Activated naive CD4-positive, alpha-beta T cell treated with anti-CD3 and anti-CD28 coated beads, Interleukin-2, amount 50 U/mL, for 24 hours (primary cell): ENCODE measurements at regions not wholly inside any gene's neighbourhood (a gene's known extent, or its start where the extent isn't known, plus 50 kb on each side); places are given as distances from the start of the nearest gene placed in this dataset.

Experiments
- H3K27ac Mint-ChIP-seq: one replicate; pipeline ENCODE4 v1.8.0; 2021; ENCODE audit warnings: mild to moderate bottlenecking, mixed read lengths
- H3K27me3 Mint-ChIP-seq: one replicate; pipeline ENCODE4 v1.8.0; 2021; ENCODE audit warnings: mixed read lengths
- H3K36me3 Mint-ChIP-seq: one replicate; pipeline ENCODE4 v1.8.0; 2021; ENCODE audit warnings: mixed read lengths
- H3K4me1 Mint-ChIP-seq: one replicate; pipeline ENCODE4 v1.8.0; 2021; ENCODE audit warnings: mixed read lengths
- H3K4me3 Mint-ChIP-seq: one replicate; pipeline ENCODE4 v1.8.0; 2021; ENCODE audit warnings: mild to moderate bottlenecking, mixed read lengths
- H3K9me3 Mint-ChIP-seq: one replicate; pipeline ENCODE4 v1.8.0; 2021; ENCODE audit warnings: mixed read lengths

DNA sequence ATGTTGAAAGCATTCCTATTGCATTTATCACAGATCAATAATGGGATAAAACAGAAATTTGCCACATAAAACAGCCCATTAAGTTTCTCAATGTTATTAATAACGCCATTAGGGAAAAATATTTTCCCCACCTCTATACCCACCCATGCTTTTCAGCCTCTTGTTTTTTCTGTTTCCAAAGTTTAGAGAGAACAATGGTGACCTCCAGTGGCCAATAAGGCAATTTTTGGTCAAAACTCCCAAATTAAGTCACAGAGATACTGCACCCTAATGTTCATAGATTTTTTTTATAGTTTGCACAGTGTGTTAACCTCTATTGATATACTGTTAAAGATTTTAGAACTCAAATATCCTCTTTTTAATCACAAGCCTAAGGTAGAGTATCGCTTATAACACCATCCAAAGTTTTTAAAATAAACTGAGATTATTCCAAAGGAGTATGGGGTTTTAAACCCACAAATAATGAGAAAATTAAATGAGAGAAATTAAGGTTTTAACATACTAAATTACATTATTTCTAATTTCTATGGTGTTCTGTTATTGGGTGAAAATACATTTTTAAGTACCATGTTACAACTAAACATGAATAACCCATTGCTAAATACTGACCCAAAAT is 184.7 kb upstream of the DCN start:
- peaks cover under 1% of the 10 kb centered on the region for H3K4me1 Mint-ChIP-seq
- no peaks in the 10 kb centered on the region for H3K27me3 Mint-ChIP-seq
- H3K9me3 Mint-ChIP-seq = no peaks in the 10 kb centered on the region
- no peak overlapping the region for H3K27ac Mint-ChIP-seq
- no peaks in the 10 kb centered on the region for H3K36me3 Mint-ChIP-seq
- H3K4me3 Mint-ChIP-seq = no peak overlapping the region

DNA sequence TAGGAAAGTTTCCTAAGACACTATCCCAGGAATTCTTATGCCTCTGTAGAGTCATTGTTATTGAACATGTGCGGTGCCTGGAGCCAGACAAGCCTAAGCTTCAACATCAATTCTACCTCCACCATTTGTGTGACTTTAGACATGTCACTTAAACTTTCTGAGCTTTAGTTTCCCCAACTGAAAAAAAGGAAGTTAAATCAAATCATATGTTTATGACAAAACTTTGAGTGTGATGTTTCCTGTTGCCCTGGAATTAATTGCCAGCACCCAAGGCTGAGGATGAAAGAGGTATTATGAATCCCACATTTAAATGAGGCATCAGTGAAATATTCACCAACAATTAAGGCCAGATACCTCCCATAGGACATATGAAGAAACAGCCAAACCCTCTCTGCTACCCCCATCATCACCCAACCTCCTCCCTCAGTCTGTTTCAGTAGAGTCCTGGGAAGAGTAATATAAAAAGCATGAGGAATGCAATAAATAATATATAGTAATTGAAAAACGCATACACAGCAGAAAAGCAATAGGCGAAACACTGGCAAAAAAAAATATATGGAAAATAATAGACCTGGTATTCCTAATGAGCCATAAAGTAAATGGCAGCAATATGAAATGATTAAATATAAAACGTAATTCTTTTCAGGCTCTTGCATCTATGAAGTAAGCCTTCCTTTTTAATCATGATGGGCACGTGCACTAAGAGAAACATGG is 182.0 kb upstream of the DCN start:
- H3K4me1 Mint-ChIP-seq = peaks cover 9% of the 10 kb centered on the region
- no peaks in the 10 kb centered on the region for H3K36me3 Mint-ChIP-seq
- H3K27ac Mint-ChIP-seq = no peak overlapping the region
- H3K4me3 Mint-ChIP-seq = no peak overlapping the region
- no peaks in the 10 kb centered on the region for H3K9me3 Mint-ChIP-seq
- no peaks in the 10 kb centered on the region for H3K27me3 Mint-ChIP-seq

DNA sequence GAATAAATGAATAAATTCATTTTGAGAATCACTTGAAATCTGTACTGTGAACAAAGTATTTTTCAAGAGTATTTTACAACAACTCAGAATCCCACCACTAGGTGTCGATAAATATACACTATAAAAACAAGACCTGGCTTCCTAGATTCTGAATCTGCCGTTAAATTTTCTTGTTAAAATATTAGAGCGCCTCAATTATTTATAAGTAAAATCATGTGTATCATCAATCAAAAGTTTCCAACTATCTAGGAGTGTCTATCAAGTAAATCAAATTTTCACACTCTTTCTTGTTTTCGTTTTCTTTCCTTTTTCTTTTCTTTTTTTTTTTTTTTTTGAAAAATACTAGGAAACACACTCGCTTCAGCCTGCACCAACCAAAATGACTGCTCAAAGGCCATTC is 179.2 kb upstream of the DCN start:
- no peak overlapping the region for H3K27ac Mint-ChIP-seq
- no peaks in the 10 kb centered on the region for H3K9me3 Mint-ChIP-seq
- no peaks in the 10 kb centered on the region for H3K36me3 Mint-ChIP-seq
- H3K4me3 Mint-ChIP-seq = no peak overlapping the region
- no peaks in the 10 kb centered on the region for H3K27me3 Mint-ChIP-seq
- H3K4me1 Mint-ChIP-seq = peaks cover 9% of the 10 kb centered on the region

- Mint-ChIP-seq H3K27ac (no peak overlapping the region), H3K4me1 (peaks cover 8% of the 10 kb centered on the region), H3K9me3 (no peaks in the 10 kb centered on the region), H3K4me3 (no peak overlapping the region), H3K36me3 (no peaks in the 10 kb centered on the region), H3K27me3 (peaks cover 5% of the 10 kb centered on the region)
Observed at GRCh38 chr12:91357381-91357780, 174.8 kb upstream of the DCN start.

GRCh38 chr12:91356405-91356804 is 173.8 kb upstream of the DCN start:
- H3K4me3 Mint-ChIP-seq = no peak overlapping the region
- no peaks in the 10 kb centered on the region for H3K36me3 Mint-ChIP-seq
- H3K9me3 Mint-ChIP-seq = no peaks in the 10 kb centered on the region
- peaks cover 5% of the 10 kb centered on the region for H3K27me3 Mint-ChIP-seq
- no peak overlapping the region for H3K27ac Mint-ChIP-seq
- no peaks in the 10 kb centered on the region for H3K4me1 Mint-ChIP-seq

DNA sequence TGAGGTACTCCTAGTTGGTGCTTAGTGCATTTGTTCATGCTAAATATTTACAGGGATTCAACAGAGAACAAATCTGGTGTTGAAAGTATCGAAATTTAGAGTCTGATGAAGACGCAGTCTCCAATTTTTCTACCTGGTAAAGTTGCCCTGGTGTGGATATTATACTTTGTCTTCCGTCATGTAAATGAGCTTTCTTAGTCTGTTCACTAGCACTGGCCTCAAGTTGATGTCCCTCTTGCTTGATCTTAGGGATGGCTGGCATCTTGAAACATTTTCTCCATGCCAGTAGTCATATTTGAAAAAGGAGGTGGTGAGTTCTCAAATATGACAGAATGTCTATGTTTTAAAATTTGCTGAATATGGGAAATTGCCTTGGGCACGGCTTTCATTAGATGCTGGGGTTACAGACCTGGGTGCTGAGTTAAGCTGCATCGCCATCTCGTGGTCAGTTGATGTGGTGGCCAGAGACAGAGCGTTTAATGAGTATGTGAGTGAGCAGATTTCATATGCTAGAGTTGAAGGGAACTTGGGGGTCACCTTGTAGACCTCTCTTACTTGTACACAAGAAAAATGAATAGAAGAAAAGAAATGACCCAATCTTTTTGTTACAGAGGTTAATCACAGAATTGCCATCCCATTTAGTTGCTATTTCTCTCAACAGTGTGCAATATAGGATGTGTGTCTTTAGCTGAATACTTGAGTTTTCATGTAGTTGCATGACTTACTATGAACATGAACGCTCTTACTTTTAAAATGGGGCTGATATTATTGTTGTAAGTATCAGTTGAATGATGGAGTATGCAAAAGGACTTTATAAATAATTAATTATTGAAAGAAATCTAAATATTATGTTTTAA is 172.8 kb upstream of the DCN start:
- Mint-ChIP-seq H3K4me3 (no peak overlapping the region), H3K27ac (no peak overlapping the region), H3K9me3 (no peaks in the 10 kb centered on the region), H3K36me3 (no peaks in the 10 kb centered on the region), H3K4me1 (no peaks in the 10 kb centered on the region), H3K27me3 (peaks cover 5% of the 10 kb centered on the region)

- Mint-ChIP-seq H3K36me3 (no peaks in the 10 kb centered on the region), H3K27me3 (peaks cover 5% of the 10 kb centered on the region), H3K4me3 (no peak overlapping the region), H3K27ac (no peak overlapping the region), H3K9me3 (no peaks in the 10 kb centered on the region), H3K4me1 (no peaks in the 10 kb centered on the region)
Observed at GRCh38 chr12:91353266-91353665, 170.6 kb upstream of the DCN start.

- H3K27me3 Mint-ChIP-seq = peaks cover 3% of the 10 kb centered on the region
- no peaks in the 10 kb centered on the region for H3K4me1 Mint-ChIP-seq
- H3K4me3 Mint-ChIP-seq = no peak overlapping the region
- no peak overlapping the region for H3K27ac Mint-ChIP-seq
- H3K36me3 Mint-ChIP-seq = no peaks in the 10 kb centered on the region
- no peaks in the 10 kb centered on the region for H3K9me3 Mint-ChIP-seq
Observed at GRCh38 chr12:91349476-91349875, 166.9 kb upstream of the DCN start.

GRCh38 chr12:91347481-91348214 is 165.0 kb upstream of the DCN start:
- Mint-ChIP-seq H3K27ac (no peak overlapping the region), H3K36me3 (no peaks in the 10 kb centered on the region), H3K4me3 (no peak overlapping the region)

DNA sequence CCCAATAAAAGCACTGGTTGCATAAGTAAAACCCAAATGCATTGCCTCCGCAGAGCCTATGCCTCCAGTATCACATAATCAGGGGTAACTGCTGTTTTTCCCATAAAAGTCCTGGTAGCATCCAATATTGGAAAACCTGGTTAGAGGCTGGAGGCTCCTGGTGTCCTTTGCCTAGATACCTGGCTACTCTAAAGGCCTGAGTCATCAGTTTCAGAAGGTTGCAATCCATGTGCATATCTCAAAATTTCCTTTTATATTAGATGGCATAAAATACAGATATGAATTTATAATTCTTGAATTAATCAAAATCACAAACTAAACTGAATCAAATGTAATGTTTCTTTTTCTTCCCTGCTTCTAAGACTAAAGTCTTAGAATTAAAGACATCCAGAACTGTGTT is 164.2 kb upstream of the DCN start:
- Mint-ChIP-seq H3K27ac (no peak overlapping the region), H3K36me3 (no peaks in the 10 kb centered on the region), H3K4me1 (no peaks in the 10 kb centered on the region), H3K4me3 (no peak overlapping the region), H3K9me3 (no peaks in the 10 kb centered on the region), H3K27me3 (peaks cover 1% of the 10 kb centered on the region)

More at GRCh38 chr12:91347481-91348214, 165.0 kb upstream of the DCN start:
- Mint-ChIP-seq H3K4me1 (no peaks in the 10 kb centered on the region), H3K9me3 (no peaks in the 10 kb centered on the region), H3K27me3 (peaks cover 1% of the 10 kb centered on the region)

DNA sequence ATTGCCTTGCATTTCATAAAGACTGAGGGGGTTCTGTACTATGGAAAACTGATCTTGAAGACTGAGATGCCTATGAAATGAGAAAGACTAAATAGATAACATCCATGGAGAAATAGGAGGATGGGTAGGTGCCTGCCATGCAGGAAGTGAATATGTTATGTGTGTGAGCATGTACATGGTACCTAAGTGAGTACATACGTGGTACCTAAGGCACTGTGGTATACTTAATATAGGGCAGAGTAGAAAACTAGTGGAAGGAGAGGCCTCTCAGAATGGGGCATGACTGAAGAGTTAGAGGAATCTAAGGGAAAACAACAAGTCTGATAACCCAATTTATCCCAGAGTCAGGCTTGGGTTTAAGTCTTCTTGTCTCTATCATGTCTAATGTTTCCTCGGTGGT is 161.8 kb upstream of the DCN start:
- no peaks in the 10 kb centered on the region for H3K4me1 Mint-ChIP-seq
- H3K27ac Mint-ChIP-seq = no peak overlapping the region
- H3K9me3 Mint-ChIP-seq = no peaks in the 10 kb centered on the region
- no peak overlapping the region for H3K4me3 Mint-ChIP-seq
- peaks cover 1% of the 10 kb centered on the region for H3K27me3 Mint-ChIP-seq
- no peaks in the 10 kb centered on the region for H3K36me3 Mint-ChIP-seq

GRCh38 chr12:91343010-91343409 is 160.4 kb upstream of the DCN start:
- H3K4me3 Mint-ChIP-seq = no peak overlapping the region
- no peak overlapping the region for H3K27ac Mint-ChIP-seq
- no peaks in the 10 kb centered on the region for H3K4me1 Mint-ChIP-seq
- no peaks in the 10 kb centered on the region for H3K36me3 Mint-ChIP-seq
- no peaks in the 10 kb centered on the region for H3K9me3 Mint-ChIP-seq
- H3K27me3 Mint-ChIP-seq = peaks cover 5% of the 10 kb centered on the region

DNA sequence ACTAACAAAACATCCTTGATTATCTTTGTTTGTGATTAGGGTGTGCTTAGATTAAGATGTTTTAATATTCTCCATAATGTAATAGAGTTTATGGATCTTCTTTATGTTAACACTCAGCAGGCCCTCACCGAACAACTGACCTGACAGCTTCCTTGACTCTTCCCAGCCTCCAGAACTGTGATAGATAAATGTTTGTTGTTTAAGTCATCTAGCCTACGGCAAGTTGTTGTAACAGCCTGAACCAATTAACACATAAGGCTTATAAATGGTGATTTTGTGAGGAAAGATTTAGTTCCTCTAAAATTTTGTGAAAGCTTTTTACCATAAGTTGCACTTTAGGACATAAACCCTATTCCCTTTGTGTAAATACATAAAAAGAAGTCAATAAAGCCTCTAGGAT is 156.5 kb upstream of the DCN start:
- Mint-ChIP-seq H3K4me3 (no peak overlapping the region), H3K36me3 (no peaks in the 10 kb centered on the region), H3K9me3 (no peaks in the 10 kb centered on the region), H3K27me3 (peaks cover 9% of the 10 kb centered on the region), H3K4me1 (no peaks in the 10 kb centered on the region), H3K27ac (no peak overlapping the region)

GRCh38 chr12:91335699-91336098 is 153.1 kb upstream of the DCN start:
- no peaks in the 10 kb centered on the region for H3K9me3 Mint-ChIP-seq
- H3K27ac Mint-ChIP-seq = no peak overlapping the region
- no peaks in the 10 kb centered on the region for H3K36me3 Mint-ChIP-seq
- no peak overlapping the region for H3K4me3 Mint-ChIP-seq
- H3K4me1 Mint-ChIP-seq = no peaks in the 10 kb centered on the region
- peaks cover 12% of the 10 kb centered on the region for H3K27me3 Mint-ChIP-seq

- Mint-ChIP-seq H3K27ac (no peak overlapping the region), H3K36me3 (no peaks in the 10 kb centered on the region), H3K9me3 (no peaks in the 10 kb centered on the region)
Observed at GRCh38 chr12:91333966-91334365, 151.3 kb upstream of the DCN start.

More at GRCh38 chr12:91333966-91334365, 151.3 kb upstream of the DCN start:
- Mint-ChIP-seq H3K4me1 (no peaks in the 10 kb centered on the region), H3K4me3 (no peak overlapping the region), H3K27me3 (peaks cover 12% of the 10 kb centered on the region)
